HUES48 (cell line): ENCODE measurements at regions not wholly inside any gene's neighbourhood (a gene's known extent, or its start where the extent isn't known, plus 50 kb on each side); places are given as distances from the start of the nearest gene placed in this dataset.

Experiments
- H3K27ac ChIP-seq: one replicate; pipeline ENCODE4 v1.7.0; 2013; ENCODE audit warnings: low read depth, low read length, inconsistent platforms
- H3K27me3 ChIP-seq: 2 replicates; pipeline ENCODE4 v1.6.1; 2013; ENCODE audit warnings: mild to moderate bottlenecking, low read length; ENCODE audit not compliant: control insufficient read depth, insufficient read depth
- H3K36me3 ChIP-seq: 2 replicates; pipeline ENCODE4 v1.6.1; 2013; ENCODE audit warnings: low read length; ENCODE audit not compliant: control insufficient read depth, insufficient read depth
- H3K4me1 ChIP-seq: 2 replicates; pipeline ENCODE4 v1.6.1; 2013; ENCODE audit warnings: mild to moderate bottlenecking, low read length; ENCODE audit not compliant: control insufficient read depth, insufficient read depth
- H3K4me3 ChIP-seq: 2 replicates; pipeline ENCODE4 v1.5.1; 2013; ENCODE audit warnings: mild to moderate bottlenecking, low read depth, low read length
- H3K9ac ChIP-seq: 2 replicates; pipeline ENCODE4 v1.6.1; 2013; ENCODE audit warnings: mild to moderate bottlenecking, low read depth, low read length, moderate library complexity
- H3K9me3 ChIP-seq: 2 replicates; pipeline ENCODE4 v1.6.1; 2013; ENCODE audit warnings: low read length; ENCODE audit not compliant: control insufficient read depth, insufficient read depth

GRCh38 chr21:28214786-28215185 is 777.9 kb downstream of the LTN1 start:
- no peak overlapping the region for H3K27ac ChIP-seq

GRCh38 chr21:28213261-28213660 is 779.4 kb downstream of the LTN1 start:
- Histone ChIP-seq H3K9me3 (no peaks in the 10 kb centered on the region), H3K36me3 (no peaks in the 10 kb centered on the region), H3K4me1 (no peaks in the 10 kb centered on the region), H3K4me3 (no peak overlapping the region), H3K27me3 (no peaks in the 10 kb centered on the region), H3K27ac (no peak overlapping the region), H3K9ac (no peak overlapping the region)

More at GRCh38 chr21:28214786-28215185, 777.9 kb downstream of the LTN1 start:
- Histone ChIP-seq H3K27me3 (no peaks in the 10 kb centered on the region), H3K4me3 (no peak overlapping the region), H3K4me1 (no peaks in the 10 kb centered on the region), H3K36me3 (no peaks in the 10 kb centered on the region), H3K9ac (no peak overlapping the region), H3K9me3 (no peaks in the 10 kb centered on the region)

GRCh38 chr21:28212061-28212460 is 780.6 kb downstream of the LTN1 start:
- Histone ChIP-seq H3K27ac (no peak overlapping the region), H3K9ac (no peak overlapping the region), H3K36me3 (no peaks in the 10 kb centered on the region), H3K9me3 (no peaks in the 10 kb centered on the region), H3K27me3 (no peaks in the 10 kb centered on the region), H3K4me3 (no peak overlapping the region), H3K4me1 (no peaks in the 10 kb centered on the region)

- H3K36me3 ChIP-seq = no peaks in the 10 kb centered on the region
- no peak overlapping the region for H3K27ac ChIP-seq
- H3K4me1 ChIP-seq = no peaks in the 10 kb centered on the region
- no peaks in the 10 kb centered on the region for H3K9me3 ChIP-seq
- H3K4me3 ChIP-seq = no peak overlapping the region
- no peaks in the 10 kb centered on the region for H3K27me3 ChIP-seq
- H3K9ac ChIP-seq = no peak overlapping the region
Observed at GRCh38 chr21:28207436-28208173, 785.1 kb downstream of the LTN1 start.

GRCh38 chr21:28200726-28201125 is 792.0 kb downstream of the LTN1 start:
- no peak overlapping the region for H3K4me3 ChIP-seq
- H3K36me3 ChIP-seq = no peaks in the 10 kb centered on the region
- no peak overlapping the region for H3K27ac ChIP-seq
- H3K9me3 ChIP-seq = no peaks in the 10 kb centered on the region
- no peak overlapping the region for H3K9ac ChIP-seq
- no peaks in the 10 kb centered on the region for H3K4me1 ChIP-seq
- no peaks in the 10 kb centered on the region for H3K27me3 ChIP-seq

- Histone ChIP-seq H3K27ac (no peak overlapping the region), H3K9ac (no peak overlapping the region), H3K9me3 (no peaks in the 10 kb centered on the region; the same call in 1 of the 2 replicates), H3K27me3 (no peaks in the 10 kb centered on the region), H3K4me1 (no peaks in the 10 kb centered on the region), H3K36me3 (no peaks in the 10 kb centered on the region), H3K4me3 (no peak overlapping the region)
Observed at GRCh38 chr21:28196981-28197380, 795.7 kb downstream of the LTN1 start.

GRCh38 chr21:28193189-28193588 is 799.5 kb downstream of the LTN1 start:
- Histone ChIP-seq H3K27me3 (no peaks in the 10 kb centered on the region), H3K9ac (no peak overlapping the region), H3K4me3 (no peak overlapping the region), H3K27ac (no peak overlapping the region), H3K9me3 (no peaks in the 10 kb centered on the region; the same call in 1 of the 2 replicates), H3K4me1 (no peaks in the 10 kb centered on the region), H3K36me3 (no peaks in the 10 kb centered on the region)

GRCh38 chr21:28186604-28187003 is 806.1 kb downstream of the LTN1 start:
- no peaks in the 10 kb centered on the region for H3K36me3 ChIP-seq
- H3K9ac ChIP-seq = no peak overlapping the region
- peaks cover 7% of the 10 kb centered on the region; the same call in 1 of the 2 replicates for H3K9me3 ChIP-seq
- no peak overlapping the region for H3K4me3 ChIP-seq
- no peaks in the 10 kb centered on the region for H3K4me1 ChIP-seq
- no peak overlapping the region for H3K27ac ChIP-seq
- H3K27me3 ChIP-seq = no peaks in the 10 kb centered on the region

GRCh38 chr21:28181730-28182129 is 810.9 kb downstream of the LTN1 start:
- Histone ChIP-seq H3K36me3 (no peaks in the 10 kb centered on the region), H3K4me1 (no peaks in the 10 kb centered on the region), H3K9me3 (peaks cover 7% of the 10 kb centered on the region; the same call in 1 of the 2 replicates), H3K4me3 (no peak overlapping the region), H3K27ac (no peak overlapping the region), H3K9ac (no peak overlapping the region), H3K27me3 (no peaks in the 10 kb centered on the region)

GRCh38 chr21:28179136-28179535 is 813.5 kb downstream of the LTN1 start:
- H3K4me3 ChIP-seq = no peak overlapping the region
- H3K27ac ChIP-seq = no peak overlapping the region
- H3K36me3 ChIP-seq = no peaks in the 10 kb centered on the region
- H3K4me1 ChIP-seq = no peaks in the 10 kb centered on the region
- no peaks in the 10 kb centered on the region for H3K27me3 ChIP-seq
- peaks cover 7% of the 10 kb centered on the region; the same call in 1 of the 2 replicates for H3K9me3 ChIP-seq
- no peak overlapping the region for H3K9ac ChIP-seq

GRCh38 chr21:28177124-28177523 is 815.6 kb downstream of the LTN1 start:
- Histone ChIP-seq H3K4me1 (no peaks in the 10 kb centered on the region), H3K4me3 (no peak overlapping the region), H3K27ac (no peak overlapping the region), H3K9ac (no peak overlapping the region), H3K9me3 (0 out of 2 replicates have a peak, but pooled peaks cover 1% of the 10 kb centered on the region), H3K27me3 (no peaks in the 10 kb centered on the region), H3K36me3 (no peaks in the 10 kb centered on the region)
